ENCODE measurements at regions not wholly inside any gene's neighbourhood (a gene's known extent, or its start where the extent isn't known, plus 50 kb on each side); places are given as distances from the start of the nearest gene placed in this dataset.

GRCh38 chr2:54059986-54060385, 55.4 kb upstream of the ACYP2 start:
- WGBS, 4 donors = 77 to 83% (median 79%) methylated on average over 1 of the region's 1 CpG
- Histone ChIP-seq H3K4me3 (no peak overlapping the region), H3K36me3 (no peaks in the 10 kb centered on the region), H3K27me3 (no peaks in the 10 kb centered on the region), H3K4me1 (peaks cover 0 to 7% (median 0%) of the 10 kb centered on the region in 12 donors), H3K9me3 (peaks cover 0 to 10% (median 0%) of the 10 kb centered on the region in 12 donors), H3K27ac (no peak overlapping the region)
- DNase-seq (no peak), ATAC-seq (no peak)
- TF ChIP-seq POLR2A (IDR thresholded peaks at IDR 0.05) = no peak
- TF ChIP-seq CTCF (IDR thresholded peaks at IDR 0.05) = no peak
- intact Hi-C loops (cut with DNase I) = no loop called here

GRCh38 chr2:54059504-54059903, 55.9 kb upstream of the ACYP2 start:
- peaks cover 0 to 7% (median 0%) of the 10 kb centered on the region in 12 donors for H3K4me1 ChIP-seq
- no peaks in the 10 kb centered on the region for H3K36me3 ChIP-seq
- DNase-seq = no peak
- no peak for TF ChIP-seq POLR2A (IDR thresholded peaks at IDR 0.05)
- TF ChIP-seq CTCF (IDR thresholded peaks at IDR 0.05) = no peak
- peaks cover 0 to 10% (median 0%) of the 10 kb centered on the region in 12 donors for H3K9me3 ChIP-seq
- no peak overlapping the region for H3K27ac ChIP-seq
- H3K27me3 ChIP-seq = no peaks in the 10 kb centered on the region
- 96 to 98% (median 97%) methylated on average over 3 of the region's 3 CpGs for WGBS, 4 donors
- intact Hi-C loops (cut with DNase I) = no loop called here
- H3K4me3 ChIP-seq = no peak overlapping the region
- ATAC-seq = no peak

GRCh38 chr2:54058449-54058848, 57.0 kb upstream of the ACYP2 start:
- no peak overlapping the region for H3K4me3 ChIP-seq
- peaks cover 0 to 11% (median 0%) of the 10 kb centered on the region in 12 donors for H3K4me1 ChIP-seq
- no peak overlapping the region for H3K27ac ChIP-seq
- H3K9me3 ChIP-seq = peaks cover 0 to 12% (median 0%) of the 10 kb centered on the region in 12 donors
- no peak for ATAC-seq
- WGBS, 4 donors = 90 to 100% (median 94%) methylated on average over 1 of the region's 1 CpG
- no peak for DNase-seq
- TF ChIP-seq CTCF (IDR thresholded peaks at IDR 0.05) = no peak
- TF ChIP-seq POLR2A (IDR thresholded peaks at IDR 0.05) = no peak
- no peaks in the 10 kb centered on the region for H3K27me3 ChIP-seq
- H3K36me3 ChIP-seq = peaks cover 0 to 3% (median 0%) of the 10 kb centered on the region in 9 donors
- intact Hi-C loops (cut with DNase I) = no loop called here

GRCh38 chr2:54054774-54055173, 60.6 kb upstream of the ACYP2 start:
- peaks cover 0 to 14% (median 0%) of the 10 kb centered on the region in 12 donors for H3K9me3 ChIP-seq
- H3K4me1 ChIP-seq = peaks cover 0 to 15% (median 0%) of the 10 kb centered on the region in 12 donors
- DNase-seq (no peak), ATAC-seq (no peak)
- TF ChIP-seq POLR2A (IDR thresholded peaks at IDR 0.05) = no peak
- no peak for TF ChIP-seq CTCF (IDR thresholded peaks at IDR 0.05)
- H3K27me3 ChIP-seq = no peaks in the 10 kb centered on the region
- H3K36me3 ChIP-seq = peaks cover 0 to 23% (median 6%) of the 10 kb centered on the region in 9 donors
- 90 to 97% (median 95%) methylated on average over 4 of the region's 4 CpGs for WGBS, 4 donors
- intact Hi-C loops (cut with DNase I) = no loop called here
- H3K4me3 ChIP-seq = no peak overlapping the region
- peak overlapping the region in 1 of 12 donors; percentile 75 for H3K27ac ChIP-seq
